ENCODE measurements at regions not wholly inside any gene's neighbourhood (a gene's known extent, or its start where the extent isn't known, plus 50 kb on each side); places are given as distances from the start of the nearest gene placed in this dataset.

- POLR2A ChIA-PET = no interaction called here
- CTCF ChIA-PET = no interaction called here
- 3% methylated on average over 1 of the region's 1 CpG for WGBS (ENCODE audit: low lambda C conversion rate)
- H3K36me3 ChIP-seq (replicated peaks in 1 of 2; ENCODE audit: control insufficient read depth in 1 of 2, insufficient read depth in 2 of 2, low read length in 1 of 2) = no peaks in the 10 kb centered on the region
- no peak for DNase-seq
- H3K27me3 ChIP-seq (ENCODE audit: insufficient read depth) = peaks cover 14% of the 10 kb centered on the region; the same call in 1 of the 2 replicates
- H3K4me3 ChIP-seq (ENCODE audit: low read depth in 2 of 2, low read length in 1 of 2) = no peak overlapping the region
- H3K9ac ChIP-seq = no peak overlapping the region
- no peak overlapping the region for H3K27ac ChIP-seq (ENCODE audit: low read depth in 2 of 2, low read length in 1 of 2)
- H3K4me1 ChIP-seq (ENCODE audit: control insufficient read depth in 1 of 2, insufficient read depth in 2 of 2, low read depth in 1 of 2, low read length in 1 of 2) = peaks cover 0 to 15% of the 10 kb centered on the region in 2 experiments; a peak in 1 of 4 replicates
- H3K4me2 ChIP-seq = no peak overlapping the region
- no peaks in the 10 kb centered on the region for H3K9me2 ChIP-seq
- H3K79me2 ChIP-seq (ENCODE audit: insufficient read depth) = no peaks in the 10 kb centered on the region
- H3F3A ChIP-seq (replicated peaks; ENCODE audit: insufficient read depth) = no peaks in the 10 kb centered on the region
- no peaks in the 10 kb centered on the region for H4K20me1 ChIP-seq (ENCODE audit: insufficient read depth)
- no peak for TF ChIP-seq CTCF (IDR thresholded peaks at IDR 0.05)
- no peak for TF ChIP-seq EP300 (IDR thresholded peaks at IDR 0.05; ENCODE audit: borderline replicate concordance in 1 of 2, low read depth in 1 of 2, low read length in 1 of 2)
- no peak for TF ChIP-seq EZH2phosphoT487 (IDR thresholded peaks at IDR 0.05; ENCODE audit: borderline replicate concordance, low read depth)
- no peak for TF ChIP-seq MXI1 (IDR thresholded peaks at IDR 0.05; ENCODE audit: low read depth, low read length)
- TF ChIP-seq REST (IDR thresholded peaks at IDR 0.05; ENCODE audit: low read depth, low read length) = no peak
- TF ChIP-seq CHD2 (IDR thresholded peaks at IDR 0.05; ENCODE audit: low read length, partially characterized antibody) = no peak
- no peak for TF ChIP-seq TEAD4 (IDR thresholded peaks at IDR 0.05; ENCODE audit: borderline replicate concordance, insufficient read depth)
- TF ChIP-seq FOXM1 (IDR thresholded peaks at IDR 0.05; ENCODE audit: low read depth) = no peak
- no peak for TF ChIP-seq JUND (IDR thresholded peaks at IDR 0.05)
- TF ChIP-seq, protein P1, sequence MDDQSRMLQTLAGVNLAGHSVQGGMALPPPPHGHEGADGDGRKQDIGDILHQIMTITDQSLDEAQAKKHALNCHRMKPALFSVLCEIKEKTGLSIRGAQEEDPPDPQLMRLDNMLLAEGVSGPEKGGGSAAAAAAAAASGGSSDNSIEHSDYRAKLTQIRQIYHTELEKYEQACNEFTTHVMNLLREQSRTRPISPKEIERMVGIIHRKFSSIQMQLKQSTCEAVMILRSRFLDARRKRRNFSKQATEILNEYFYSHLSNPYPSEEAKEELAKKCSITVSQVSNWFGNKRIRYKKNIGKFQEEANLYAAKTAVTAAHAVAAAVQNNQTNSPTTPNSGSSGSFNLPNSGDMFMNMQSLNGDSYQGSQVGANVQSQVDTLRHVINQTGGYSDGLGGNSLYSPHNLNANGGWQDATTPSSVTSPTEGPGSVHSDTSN (IDR thresholded peaks at IDR 0.05) = no peak
- no peak overlapping the region for H2AFZ ChIP-seq (ENCODE audit: low read depth)
- H3K9me3 ChIP-seq = no peaks in the 10 kb centered on the region
Measured at GRCh38 chr1:226486161-226486560, 62.4 kb upstream of the STUM start.

- DNase-seq = no peak
- Histone ChIP-seq H3F3A (replicated peaks; ENCODE audit: insufficient read depth) (no peaks in the 10 kb centered on the region), H3K4me1 (ENCODE audit: control insufficient read depth in 1 of 2, insufficient read depth in 2 of 2, low read depth in 1 of 2, low read length in 1 of 2) (peaks cover 0 to 6% of the 10 kb centered on the region in 2 experiments; a peak in 1 of 4 replicates), H4K20me1 (ENCODE audit: insufficient read depth) (no peaks in the 10 kb centered on the region), H3K9ac (no peak overlapping the region), H3K9me2 (no peaks in the 10 kb centered on the region), H3K79me2 (ENCODE audit: insufficient read depth) (no peaks in the 10 kb centered on the region), H3K27me3 (ENCODE audit: insufficient read depth) (peaks cover 8% of the 10 kb centered on the region; the same call in 1 of the 2 replicates), H3K27ac (ENCODE audit: low read depth in 2 of 2, low read length in 1 of 2) (no peak overlapping the region), H3K4me2 (no peak overlapping the region), H3K4me3 (ENCODE audit: low read depth in 2 of 2, low read length in 1 of 2) (no peak overlapping the region), H3K9me3 (no peaks in the 10 kb centered on the region), H2AFZ (ENCODE audit: low read depth) (no peak overlapping the region), H3K36me3 (replicated peaks in 1 of 2; ENCODE audit: control insufficient read depth in 1 of 2, insufficient read depth in 2 of 2, low read length in 1 of 2) (no peaks in the 10 kb centered on the region)
- 33% methylated on average over 2 of the region's 2 CpGs for WGBS (ENCODE audit: low lambda C conversion rate)
- ChIA-PET POLR2A (no interaction called here), CTCF (interaction anchor here (1.5 kb wide), 1 partner anchor 25 kb away, joined by 3 read pairs; no protein-coding TSS in a partner anchor)
- TF ChIP-seq JUND (IDR thresholded peaks at IDR 0.05) (no peak), ELF1 (IDR thresholded peaks at IDR 0.05) (no peak), TAF1 (IDR thresholded peaks at IDR 0.05; ENCODE audit: borderline replicate concordance, low read depth, low read length) (no peak), USF1 (IDR thresholded peaks at IDR 0.05; ENCODE audit: borderline replicate concordance, low read depth) (no peak)
Measured at GRCh38 chr1:226487921-226488320, 60.6 kb upstream of the STUM start.
